Keratinocyte (primary cell): ENCODE measurements at regions not wholly inside any gene's neighbourhood (a gene's known extent, or its start where the extent isn't known, plus 50 kb on each side); places are given as distances from the start of the nearest gene placed in this dataset.

Experiments
- DNase-seq: peaks from one replicate; pipeline ENCODE4 v3.0.0-alpha.2; 2011; ENCODE audit warnings: low read depth, missing footprints, low spot score
- FAIRE-seq: peaks from 2 replicates; lab custom pipeline; 2011; peaks lifted over from hg19 to GRCh38; lab: Jason Lieb, UNC
- H2AFZ ChIP-seq: 2 replicates; pipeline ENCODE4 v1.6.0; 2012; ENCODE audit warnings: low read length, control low read depth, inconsistent platforms; ENCODE audit not compliant: control insufficient read depth
- H3K27ac ChIP-seq: 2 replicates; pipeline ENCODE4 v1.5.1; 2011; ENCODE audit warnings: low read length; ENCODE audit not compliant: control insufficient read depth, insufficient read depth
- H3K27me3 ChIP-seq: 3 replicates; pipeline ENCODE4 v1.6.0; 2011; ENCODE audit warnings: low read length; ENCODE audit not compliant: control insufficient read depth, insufficient read depth; ENCODE audit errors: extremely low read depth
- H3K36me3 ChIP-seq, 2 experiments: 2 replicates in 1 of 2; 3 replicates in 1 of 2; pipeline ENCODE4 v1.5.1; 2011; ENCODE audit warnings: low read length in 2 of 2, mild to moderate bottlenecking in 1 of 2; ENCODE audit not compliant: control insufficient read depth in 2 of 2, insufficient read depth in 2 of 2; ENCODE audit errors: extremely low read depth in 1 of 2
- H3K4me1 ChIP-seq: 3 replicates; pipeline ENCODE4 v1.5.1; 2011; ENCODE audit warnings: low read length; ENCODE audit not compliant: control insufficient read depth, insufficient read depth; ENCODE audit errors: extremely low read depth
- H3K4me2 ChIP-seq: 3 replicates; pipeline ENCODE4 v1.6.0; 2011; ENCODE audit warnings: low read depth, low read length; ENCODE audit not compliant: control insufficient read depth, insufficient read depth; ENCODE audit errors: extremely low read depth
- H3K4me3 ChIP-seq, 3 experiments: fragments of 200-600 bp in 1 of 3; sonication (generic) in 1 of 3; 2 replicates in 2 of 3; 3 replicates in 1 of 3; pipeline ENCODE4 v1.5.1; 2011 to 2016; ENCODE audit warnings: low read length in 3 of 3, mild to moderate bottlenecking in 3 of 3, control low read depth in 2 of 3, inconsistent platforms in 1 of 3, low read depth in 1 of 3, mixed read lengths in 1 of 3, mixed run types in 1 of 3, moderate library complexity in 1 of 3; ENCODE audit not compliant: control insufficient read depth in 2 of 3, insufficient read depth in 2 of 3; ENCODE audit errors: extremely low read depth in 1 of 3
- H3K79me2 ChIP-seq: 2 replicates; pipeline ENCODE4 v1.6.0; 2012; ENCODE audit warnings: low read length; ENCODE audit not compliant: control insufficient read depth, insufficient read depth
- H3K9ac ChIP-seq: 3 replicates; pipeline ENCODE4 v1.6.0; 2011; ENCODE audit warnings: low read length; ENCODE audit not compliant: control insufficient read depth, insufficient read depth; ENCODE audit errors: extremely low read depth
- H3K9me1 ChIP-seq: 3 replicates; pipeline ENCODE4 v1.6.0; 2011; ENCODE audit warnings: low read length; ENCODE audit not compliant: control insufficient read depth, insufficient read depth; ENCODE audit errors: extremely low read depth
- H3K9me3 ChIP-seq: 2 replicates; pipeline ENCODE4 v1.5.1; 2012; ENCODE audit warnings: low read depth, low read length; ENCODE audit not compliant: control insufficient read depth
- H4K20me1 ChIP-seq: 3 replicates; pipeline ENCODE4 v1.6.0; 2011; ENCODE audit warnings: low read length; ENCODE audit not compliant: control insufficient read depth, insufficient read depth; ENCODE audit errors: extremely low read depth
- CTCF ChIP-seq, 3 experiments: IDR thresholded peaks in 1 of 3; conservative IDR thresholded peaks in 1 of 3; optimal IDR thresholded peaks in 1 of 3; 2 replicates in 2 of 3; 3 replicates in 1 of 3; pipeline versions ENCODE3 to v1.5.1; 2011; ENCODE audit warnings: low read length in 3 of 3, mild to moderate bottlenecking in 3 of 3, moderate library complexity in 2 of 3, control low read depth in 1 of 3, inconsistent platforms in 1 of 3; ENCODE audit not compliant: insufficient read depth in 2 of 3; ENCODE audit errors: extremely low read depth in 1 of 3
- EZH2 ChIP-seq: IDR thresholded peaks from one replicate; pipeline ENCODE4 v1.6.1; 2012; ENCODE audit warnings: inconsistent platforms, mild to moderate bottlenecking, low read length, moderate library complexity
- dilution Hi-C: fragments of 300-500 bp; cut with MboI; formaldehyde crosslinking; loops from one replicate; pipeline ENCODE4 v1.7.0; 2020; ENCODE audit warnings: low sequenced_read_pairs; ENCODE audit not compliant: extremely low pct_ligation_motif_present

GRCh38 chr11:110903830-110904229, 191.6 kb upstream of the ARHGAP20 start:
- Histone ChIP-seq H3K79me2 (no peaks in the 10 kb centered on the region), H3K9me1 (no peaks in the 10 kb centered on the region), H3K4me1 (peaks cover 17% of the 10 kb centered on the region), H3K27ac (no peak overlapping the region), H4K20me1 (no peaks in the 10 kb centered on the region), H2AFZ (no peak overlapping the region), H3K27me3 (no peaks in the 10 kb centered on the region), H3K36me3 (no peaks in the 10 kb centered on the region), H3K4me2 (no peak overlapping the region), H3K9me3 (no peaks in the 10 kb centered on the region), H3K4me3 (no peak overlapping the region), H3K9ac (no peak overlapping the region)
- DNase-seq (no peak), FAIRE-seq (no peak)
- no peak for TF ChIP-seq CTCF (optimal IDR thresholded peaks at IDR 0.05 in 1 of 3, IDR thresholded peaks at IDR 0.05 in 1 of 3, conservative IDR thresholded peaks at IDR 0.05 in 1 of 3; ENCODE audit: extremely low read depth in 1 of 3, insufficient read depth in 2 of 3, low read length in 3 of 3)
- no peak for TF ChIP-seq EZH2
- dilution Hi-C loops = no loop called here

GRCh38 chr11:110903378-110903777, 191.1 kb upstream of the ARHGAP20 start:
- no peak overlapping the region for H3K9ac ChIP-seq
- H4K20me1 ChIP-seq = no peaks in the 10 kb centered on the region
- H3K4me2 ChIP-seq = no peak overlapping the region
- no peaks in the 10 kb centered on the region for H3K79me2 ChIP-seq
- FAIRE-seq (no peak), DNase-seq (no peak)
- peaks cover 14% of the 10 kb centered on the region for H3K4me1 ChIP-seq
- no peak overlapping the region for H3K4me3 ChIP-seq
- no peak overlapping the region for H2AFZ ChIP-seq
- dilution Hi-C loops = no loop called here
- no peaks in the 10 kb centered on the region for H3K27me3 ChIP-seq
- TF ChIP-seq EZH2 (no peak), CTCF (optimal IDR thresholded peaks at IDR 0.05 in 1 of 3, IDR thresholded peaks at IDR 0.05 in 1 of 3, conservative IDR thresholded peaks at IDR 0.05 in 1 of 3; ENCODE audit: extremely low read depth in 1 of 3, insufficient read depth in 2 of 3, low read length in 3 of 3) (no peak)
- no peaks in the 10 kb centered on the region for H3K36me3 ChIP-seq
- no peaks in the 10 kb centered on the region for H3K9me3 ChIP-seq
- no peak overlapping the region for H3K27ac ChIP-seq
- no peaks in the 10 kb centered on the region for H3K9me1 ChIP-seq
